ENCODE measurements at regions not wholly inside any gene's neighbourhood (a gene's known extent, or its start where the extent isn't known, plus 50 kb on each side); places are given as distances from the start of the nearest gene placed in this dataset.

DNA sequence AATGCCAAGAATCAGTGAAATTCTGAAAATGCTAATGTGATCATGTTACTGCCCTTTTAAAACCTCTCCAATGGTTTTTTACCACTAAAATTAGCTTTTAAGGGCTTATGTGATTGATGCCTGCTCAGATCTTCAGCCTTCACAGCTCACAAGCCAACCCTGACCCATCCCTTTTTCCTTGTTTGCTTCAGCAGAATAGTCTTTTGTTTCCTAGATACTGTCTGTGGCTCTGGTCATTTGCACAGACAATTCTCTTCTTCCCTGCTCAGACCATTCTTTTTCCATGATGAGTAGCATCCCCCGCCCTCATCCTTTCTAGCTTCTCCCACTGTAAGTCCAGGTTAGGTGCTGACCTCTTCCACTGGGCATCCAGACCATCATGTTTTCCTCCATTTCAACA is 164.9 kb upstream of the NT5C1B start:
- TF ChIP-seq CTCF (IDR thresholded peaks at IDR 0.05; ENCODE audit: borderline replicate concordance, extremely low read depth, low read length, poor library complexity, severe bottlenecking) (no peak), EZH2 (IDR thresholded peaks at IDR 0.05; ENCODE audit: borderline replicate concordance, low read depth, low read length, severe bottlenecking) (no peak)
